Kidney epithelial cell (primary cell): ENCODE measurements at regions not wholly inside any gene's neighbourhood (a gene's known extent, or its start where the extent isn't known, plus 50 kb on each side); places are given as distances from the start of the nearest gene placed in this dataset.

Experiments used
- DNase-seq: peaks from one replicate; pipeline ENCODE4 v3.0.0-alpha.2; 2010; ENCODE audit warnings: low read depth
- H3K27me3 ChIP-seq: 2 replicates; pipeline ENCODE4 v1.6.0; 2011; ENCODE audit warnings: low read length; ENCODE audit not compliant: control insufficient read depth, insufficient read depth
- H3K36me3 ChIP-seq: 2 replicates; pipeline ENCODE4 v1.5.1; 2011; ENCODE audit warnings: low read length; ENCODE audit not compliant: control insufficient read depth, insufficient read depth
- H3K4me3 ChIP-seq: 2 replicates; pipeline ENCODE4 v1.5.1; 2011; ENCODE audit warnings: low read depth, mild to moderate bottlenecking, control low read depth, low read length
- TF ChIP-seq, protein P1 (sequence below): IDR thresholded peaks from 2 replicates; pipeline ENCODE4 v1.5.1; 2011; ENCODE audit warnings: mild to moderate bottlenecking, moderate library complexity, low read length, control low read depth, inconsistent platforms; ENCODE audit not compliant: insufficient read depth, poor library complexity, severe bottlenecking

DNA sequence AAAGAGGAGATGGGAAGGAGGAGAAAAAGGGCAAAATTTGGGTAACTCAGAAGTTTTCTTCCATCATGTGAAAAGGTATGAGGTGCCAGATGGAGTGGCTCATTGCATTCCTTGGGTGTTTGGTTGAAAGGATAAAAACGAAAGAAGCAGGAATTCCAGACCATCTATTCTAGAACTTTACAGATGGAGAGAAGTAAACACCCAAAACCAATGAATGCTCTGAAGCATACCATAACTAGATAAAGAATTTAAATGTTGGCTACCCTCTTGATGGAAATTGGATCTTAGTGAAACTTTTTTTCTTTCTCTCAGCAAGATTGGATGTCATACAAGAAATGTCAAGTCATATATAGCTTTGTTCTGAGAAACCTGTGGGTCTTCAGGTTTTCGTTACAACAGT, 175.6 kb upstream of the FAR2 start:
- TF ChIP-seq, protein P1, sequence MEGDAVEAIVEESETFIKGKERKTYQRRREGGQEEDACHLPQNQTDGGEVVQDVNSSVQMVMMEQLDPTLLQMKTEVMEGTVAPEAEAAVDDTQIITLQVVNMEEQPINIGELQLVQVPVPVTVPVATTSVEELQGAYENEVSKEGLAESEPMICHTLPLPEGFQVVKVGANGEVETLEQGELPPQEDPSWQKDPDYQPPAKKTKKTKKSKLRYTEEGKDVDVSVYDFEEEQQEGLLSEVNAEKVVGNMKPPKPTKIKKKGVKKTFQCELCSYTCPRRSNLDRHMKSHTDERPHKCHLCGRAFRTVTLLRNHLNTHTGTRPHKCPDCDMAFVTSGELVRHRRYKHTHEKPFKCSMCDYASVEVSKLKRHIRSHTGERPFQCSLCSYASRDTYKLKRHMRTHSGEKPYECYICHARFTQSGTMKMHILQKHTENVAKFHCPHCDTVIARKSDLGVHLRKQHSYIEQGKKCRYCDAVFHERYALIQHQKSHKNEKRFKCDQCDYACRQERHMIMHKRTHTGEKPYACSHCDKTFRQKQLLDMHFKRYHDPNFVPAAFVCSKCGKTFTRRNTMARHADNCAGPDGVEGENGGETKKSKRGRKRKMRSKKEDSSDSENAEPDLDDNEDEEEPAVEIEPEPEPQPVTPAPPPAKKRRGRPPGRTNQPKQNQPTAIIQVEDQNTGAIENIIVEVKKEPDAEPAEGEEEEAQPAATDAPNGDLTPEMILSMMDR: no peak
- Histone ChIP-seq H3K27me3 (no peaks in the 10 kb centered on the region), H3K36me3 (no peaks in the 10 kb centered on the region), H3K4me3 (no peak overlapping the region)
- DNase-seq: no peak

GRCh38 chr12:28974166-28974565, 174.9 kb upstream of the FAR2 start:
- TF ChIP-seq, protein P1: no peak
- Histone ChIP-seq H3K36me3 (no peaks in the 10 kb centered on the region), H3K4me3 (no peak overlapping the region), H3K27me3 (no peaks in the 10 kb centered on the region)
- no peak for DNase-seq

- no peak for DNase-seq
- Histone ChIP-seq H3K27me3 (no peaks in the 10 kb centered on the region), H3K4me3 (no peak overlapping the region), H3K36me3 (no peaks in the 10 kb centered on the region)
- TF ChIP-seq, protein P1: no peak
Measured at GRCh38 chr12:28974883-28975282, 174.2 kb upstream of the FAR2 start.

- Histone ChIP-seq H3K27me3 (no peaks in the 10 kb centered on the region), H3K4me3 (no peak overlapping the region), H3K36me3 (no peaks in the 10 kb centered on the region)
- TF ChIP-seq, protein P1: no peak
- DNase-seq: no peak
Measured at GRCh38 chr12:28975564-28976340, 173.3 kb upstream of the FAR2 start.

- no peak overlapping the region for H3K4me3 ChIP-seq
- no peak for DNase-seq
- TF ChIP-seq, protein P1: no peak
- no peaks in the 10 kb centered on the region for H3K36me3 ChIP-seq
- no peaks in the 10 kb centered on the region for H3K27me3 ChIP-seq
Measured at GRCh38 chr12:28980436-28980835, 168.6 kb upstream of the FAR2 start.
